ENCODE measurements at regions not wholly inside any gene's neighbourhood (a gene's known extent, or its start where the extent isn't known, plus 50 kb on each side); places are given as distances from the start of the nearest gene placed in this dataset.

DNA sequence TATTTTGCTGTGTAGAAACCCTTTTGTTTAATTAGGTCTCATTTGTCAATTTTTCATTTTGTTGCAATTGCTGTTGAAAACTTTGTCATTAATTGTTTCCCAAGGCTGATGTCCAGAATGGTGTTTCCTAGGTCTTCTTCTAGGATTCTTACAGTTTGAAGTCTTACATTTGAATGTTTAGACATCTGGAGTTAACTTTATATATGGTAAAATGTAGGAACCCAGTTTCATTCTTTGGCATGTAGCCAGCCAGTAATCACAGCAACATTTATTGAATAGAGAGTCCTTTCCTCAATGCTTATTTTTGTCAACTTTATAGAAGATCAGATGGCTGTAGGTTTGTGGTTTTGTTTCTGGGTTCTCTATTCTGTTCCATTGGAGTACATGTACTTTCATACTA lies 1290.8 kb upstream of the CDH9 start:
- TF ChIP-seq EZH2phosphoT487 (IDR thresholded peaks at IDR 0.05; ENCODE audit: borderline replicate concordance, low read length): no peak
- TF ChIP-seq, protein P1, sequence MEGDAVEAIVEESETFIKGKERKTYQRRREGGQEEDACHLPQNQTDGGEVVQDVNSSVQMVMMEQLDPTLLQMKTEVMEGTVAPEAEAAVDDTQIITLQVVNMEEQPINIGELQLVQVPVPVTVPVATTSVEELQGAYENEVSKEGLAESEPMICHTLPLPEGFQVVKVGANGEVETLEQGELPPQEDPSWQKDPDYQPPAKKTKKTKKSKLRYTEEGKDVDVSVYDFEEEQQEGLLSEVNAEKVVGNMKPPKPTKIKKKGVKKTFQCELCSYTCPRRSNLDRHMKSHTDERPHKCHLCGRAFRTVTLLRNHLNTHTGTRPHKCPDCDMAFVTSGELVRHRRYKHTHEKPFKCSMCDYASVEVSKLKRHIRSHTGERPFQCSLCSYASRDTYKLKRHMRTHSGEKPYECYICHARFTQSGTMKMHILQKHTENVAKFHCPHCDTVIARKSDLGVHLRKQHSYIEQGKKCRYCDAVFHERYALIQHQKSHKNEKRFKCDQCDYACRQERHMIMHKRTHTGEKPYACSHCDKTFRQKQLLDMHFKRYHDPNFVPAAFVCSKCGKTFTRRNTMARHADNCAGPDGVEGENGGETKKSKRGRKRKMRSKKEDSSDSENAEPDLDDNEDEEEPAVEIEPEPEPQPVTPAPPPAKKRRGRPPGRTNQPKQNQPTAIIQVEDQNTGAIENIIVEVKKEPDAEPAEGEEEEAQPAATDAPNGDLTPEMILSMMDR (IDR thresholded peaks at IDR 0.05; ENCODE audit: low read depth, low read length, poor library complexity, severe bottlenecking): no peak
- H3K27me3 ChIP-seq (ENCODE audit: control insufficient read depth, low read length): no peaks in the 10 kb centered on the region

DNA sequence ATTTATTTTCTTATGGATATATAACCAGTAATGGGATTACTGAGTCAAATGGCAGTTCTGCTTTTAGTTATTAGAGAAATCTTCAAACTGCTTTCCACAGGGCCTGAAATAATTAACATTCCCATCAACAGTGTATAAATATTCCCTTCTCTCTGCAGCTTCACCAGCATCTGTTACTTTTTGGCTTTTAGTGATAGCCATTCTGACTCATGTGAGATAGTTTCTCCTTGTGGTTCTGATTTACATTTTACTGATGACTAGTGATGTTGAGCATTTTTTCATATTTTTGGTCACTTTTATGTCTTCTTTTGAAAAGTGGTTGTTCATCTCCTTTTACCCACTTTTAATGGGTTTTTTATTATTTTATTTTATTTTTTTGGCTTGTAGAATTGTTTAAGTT lies 1290.3 kb upstream of the CDH9 start:
- no peaks in the 10 kb centered on the region for H3K79me2 ChIP-seq (ENCODE audit: control insufficient read depth, low read length)
- no peaks in the 10 kb centered on the region for H3K9me3 ChIP-seq (ENCODE audit: control insufficient read depth, insufficient read depth, low read length)
- TF ChIP-seq, protein P1 (IDR thresholded peaks at IDR 0.05; ENCODE audit: low read depth, low read length, poor library complexity, severe bottlenecking): no peak
- TF ChIP-seq EZH2phosphoT487 (IDR thresholded peaks at IDR 0.05; ENCODE audit: borderline replicate concordance, low read length): no peak
- H3F3A ChIP-seq (ENCODE audit: control insufficient read depth, insufficient read depth): no peaks in the 10 kb centered on the region
- H3K4me1 ChIP-seq (ENCODE audit: control insufficient read depth, low read length): no peaks in the 10 kb centered on the region
- H3K27ac ChIP-seq (ENCODE audit: low read depth, low read length): no peak overlapping the region
- H3K4me3 ChIP-seq (ENCODE audit: low read length): no peak overlapping the region
- H3K4me2 ChIP-seq (ENCODE audit: low read length): no peak overlapping the region
- no peaks in the 10 kb centered on the region for H3K9me2 ChIP-seq (replicated peaks; ENCODE audit: control insufficient read depth, low read length)
- no peaks in the 10 kb centered on the region for H3K36me3 ChIP-seq (ENCODE audit: control insufficient read depth, low read length)
- H3K27me3 ChIP-seq (ENCODE audit: control insufficient read depth, low read length): no peaks in the 10 kb centered on the region
- no peaks in the 10 kb centered on the region for H4K20me1 ChIP-seq (ENCODE audit: control insufficient read depth, insufficient read depth, low read depth, low read length)

More for the DNA sequence above, 1290.8 kb upstream of the CDH9 start:
- Histone ChIP-seq H3K4me1 (ENCODE audit: control insufficient read depth, low read length) (no peaks in the 10 kb centered on the region), H3K36me3 (ENCODE audit: control insufficient read depth, low read length) (no peaks in the 10 kb centered on the region), H3K9me3 (ENCODE audit: control insufficient read depth, insufficient read depth, low read length) (no peaks in the 10 kb centered on the region), H3F3A (ENCODE audit: control insufficient read depth, insufficient read depth) (no peaks in the 10 kb centered on the region), H3K4me3 (ENCODE audit: low read length) (no peak overlapping the region), H3K27ac (ENCODE audit: low read depth, low read length) (no peak overlapping the region), H3K4me2 (ENCODE audit: low read length) (no peak overlapping the region), H3K79me2 (ENCODE audit: control insufficient read depth, low read length) (no peaks in the 10 kb centered on the region), H4K20me1 (ENCODE audit: control insufficient read depth, insufficient read depth, low read depth, low read length) (no peaks in the 10 kb centered on the region), H3K9me2 (replicated peaks; ENCODE audit: control insufficient read depth, low read length) (no peaks in the 10 kb centered on the region)

DNA sequence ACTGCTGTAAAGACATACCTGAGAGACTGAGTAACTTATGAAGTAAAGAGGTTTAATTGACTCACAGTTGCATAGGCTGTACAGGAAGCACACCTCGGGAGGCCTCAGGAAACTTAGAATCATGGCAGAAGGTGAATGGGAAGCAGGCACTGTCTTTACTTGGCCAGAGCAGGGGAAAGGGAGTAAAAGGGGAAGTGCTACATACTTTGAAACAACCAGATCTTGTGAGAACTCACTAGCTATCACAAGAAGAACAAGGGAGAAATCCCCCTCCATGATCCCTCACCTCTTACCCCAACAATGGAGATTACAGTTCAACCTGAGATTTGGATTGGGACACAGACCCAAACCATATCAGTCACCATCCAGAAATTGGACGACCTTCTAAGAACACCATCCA lies 1285.8 kb upstream of the CDH9 start:
- H3K9me3 ChIP-seq (ENCODE audit: control insufficient read depth, insufficient read depth, low read length): no peaks in the 10 kb centered on the region
- no peaks in the 10 kb centered on the region for H3K4me1 ChIP-seq (ENCODE audit: control insufficient read depth, low read length)
- TF ChIP-seq, protein P1 (IDR thresholded peaks at IDR 0.05; ENCODE audit: low read depth, low read length, poor library complexity, severe bottlenecking): no peak
- no peak for TF ChIP-seq EZH2phosphoT487 (IDR thresholded peaks at IDR 0.05; ENCODE audit: borderline replicate concordance, low read length)
- H3K4me2 ChIP-seq (ENCODE audit: low read length): no peak overlapping the region
- H3K4me3 ChIP-seq (ENCODE audit: low read length): no peak overlapping the region
- no peaks in the 10 kb centered on the region for H3K27me3 ChIP-seq (ENCODE audit: control insufficient read depth, low read length)
- no peaks in the 10 kb centered on the region for H4K20me1 ChIP-seq (ENCODE audit: control insufficient read depth, insufficient read depth, low read depth, low read length)
- no peaks in the 10 kb centered on the region for H3F3A ChIP-seq (ENCODE audit: control insufficient read depth, insufficient read depth)
- no peaks in the 10 kb centered on the region for H3K36me3 ChIP-seq (ENCODE audit: control insufficient read depth, low read length)
- H3K79me2 ChIP-seq (ENCODE audit: control insufficient read depth, low read length): no peaks in the 10 kb centered on the region
- no peaks in the 10 kb centered on the region for H3K9me2 ChIP-seq (replicated peaks; ENCODE audit: control insufficient read depth, low read length)
- H3K27ac ChIP-seq (ENCODE audit: low read depth, low read length): no peak overlapping the region

DNA sequence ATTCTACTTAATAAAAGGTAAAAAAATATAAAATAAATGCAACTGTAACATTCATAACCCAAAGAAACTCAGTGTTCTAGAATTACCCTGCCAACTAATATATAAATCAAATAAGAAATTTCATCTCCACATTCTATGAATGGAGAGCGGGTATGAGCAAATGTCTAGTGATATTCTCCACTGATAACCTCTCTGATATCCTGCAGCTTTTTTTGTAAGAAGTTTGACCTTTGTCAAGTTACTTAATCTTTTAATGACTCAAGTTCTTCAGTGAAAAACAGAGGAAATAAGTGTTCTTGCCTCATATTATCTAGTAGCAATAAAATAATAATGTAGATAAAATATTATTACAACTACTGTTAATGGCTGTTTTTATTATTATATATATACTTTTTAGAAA lies 1275.6 kb upstream of the CDH9 start:
- TF ChIP-seq, protein P1 (IDR thresholded peaks at IDR 0.05; ENCODE audit: low read depth, low read length, poor library complexity, severe bottlenecking): no peak
- no peak for TF ChIP-seq EZH2phosphoT487 (IDR thresholded peaks at IDR 0.05; ENCODE audit: borderline replicate concordance, low read length)
- Histone ChIP-seq H3K4me2 (ENCODE audit: low read length) (no peak overlapping the region), H3K4me1 (ENCODE audit: control insufficient read depth, low read length) (no peaks in the 10 kb centered on the region), H4K20me1 (ENCODE audit: control insufficient read depth, insufficient read depth, low read depth, low read length) (no peaks in the 10 kb centered on the region), H3K9me3 (ENCODE audit: control insufficient read depth, insufficient read depth, low read length) (no peaks in the 10 kb centered on the region), H3F3A (ENCODE audit: control insufficient read depth, insufficient read depth) (no peaks in the 10 kb centered on the region), H3K27me3 (ENCODE audit: control insufficient read depth, low read length) (no peaks in the 10 kb centered on the region), H3K27ac (ENCODE audit: low read depth, low read length) (no peak overlapping the region), H3K36me3 (ENCODE audit: control insufficient read depth, low read length) (no peaks in the 10 kb centered on the region), H3K79me2 (ENCODE audit: control insufficient read depth, low read length) (no peaks in the 10 kb centered on the region), H3K4me3 (ENCODE audit: low read length) (no peak overlapping the region), H3K9me2 (replicated peaks; ENCODE audit: control insufficient read depth, low read length) (no peaks in the 10 kb centered on the region)
